ENCODE measurements at regions not wholly inside any gene's neighbourhood (a gene's known extent, or its start where the extent isn't known, plus 50 kb on each side); places are given as distances from the start of the nearest gene placed in this dataset.

DNA sequence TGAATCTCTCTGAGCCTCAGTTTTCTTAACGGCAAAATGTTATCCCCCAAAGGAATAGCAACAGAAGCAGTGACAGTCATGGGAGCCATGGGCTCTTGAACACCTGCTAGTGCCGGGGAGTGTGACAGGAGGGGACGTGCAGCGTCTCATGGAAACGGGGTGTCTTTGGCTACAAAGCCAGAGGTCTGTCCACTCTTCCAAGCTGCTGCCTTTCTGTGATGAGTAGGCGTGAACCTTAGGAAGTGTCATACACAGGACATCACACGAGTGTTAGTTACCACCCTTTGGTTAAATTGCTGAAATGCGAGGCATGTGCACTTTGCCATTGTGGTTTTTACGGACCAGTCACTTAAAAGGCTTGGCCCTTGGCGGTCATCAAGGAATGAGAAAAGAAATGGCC is 93.4 kb downstream of the IRF8 start:
- FAIRE-seq, result no peak
- Histone ChIP-seq H3K4me2 (ENCODE audit: insufficient read depth, low read length) (no peak overlapping the region), H3K79me2 (ENCODE audit: control insufficient read depth, insufficient read depth, low read length) (no peaks in the 10 kb centered on the region), H4K20me1 (replicated peaks; ENCODE audit: control insufficient read depth, extremely low read depth, insufficient read depth, low read length) (no peaks in the 10 kb centered on the region), H2AFZ (ENCODE audit: low read depth, low read length) (no peak overlapping the region), H3K9ac (replicated peaks; ENCODE audit: extremely low read depth, insufficient read depth, low read length) (no peak overlapping the region), H3K9me3 (replicated peaks; ENCODE audit: control insufficient read depth, insufficient read depth, low read length) (no peaks in the 10 kb centered on the region), H3K36me3 (ENCODE audit: control insufficient read depth in 2 of 2, extremely low read depth in 1 of 2, insufficient read depth in 2 of 2, low read length in 2 of 2) (no peaks in the 10 kb centered on the region), H3K4me3 (replicated peaks in 1 of 3; ENCODE audit: insufficient read depth in 1 of 3, low read depth in 1 of 3, low read length in 3 of 3) (no peak overlapping the region), H3K9me1 (replicated peaks; ENCODE audit: control insufficient read depth, extremely low read depth, insufficient read depth, low read length) (no peaks in the 10 kb centered on the region), H3K27me3 (ENCODE audit: control insufficient read depth in 2 of 2, insufficient read depth in 2 of 2, low read length in 2 of 2) (peaks cover 0 to 2% of the 10 kb centered on the region in 2 experiments), H3K27ac (ENCODE audit: insufficient read depth, low read depth, low read length) (no peak overlapping the region), H3K4me1 (ENCODE audit: control insufficient read depth, extremely low read depth, insufficient read depth, low read length) (no peaks in the 10 kb centered on the region)
- no peak for DNase-seq (ENCODE audit: low read depth, low spot score)
- ChIA-PET CTCF (interaction anchor here (0.6 to 14.3 kb wide), 3 partner anchors 11 to 171 kb away, joined by 3 to 564 read pairs (median 16); no protein-coding TSS in a partner anchor), POLR2A (no interaction called here)
- no TSS peak for BruUV-seq (replicated peaks)
- intact Hi-C loops (cut with micrococcal nuclease) (no loop called here), dilution Hi-C loops (cut with MboI; ENCODE audit: extremely low pct_ligation_motif_present, low sequenced_read_pairs) (no loop called here)
- TF ChIP-seq EZH2 (IDR thresholded peaks at IDR 0.05; ENCODE audit: borderline replicate concordance, low read depth, low read length, severe bottlenecking) (no peak), GATA2 (IDR thresholded peaks at IDR 0.05; ENCODE audit: insufficient read depth, insufficient read length, low read depth, low read length) (no peak), FOS (IDR thresholded peaks at IDR 0.05; ENCODE audit: borderline replicate concordance, insufficient read depth, low read length) (no peak), JUN (IDR thresholded peaks at IDR 0.05; ENCODE audit: borderline replicate concordance, insufficient read depth, insufficient read length, low read depth) (no peak)
- TF ChIP-seq, protein P1, sequence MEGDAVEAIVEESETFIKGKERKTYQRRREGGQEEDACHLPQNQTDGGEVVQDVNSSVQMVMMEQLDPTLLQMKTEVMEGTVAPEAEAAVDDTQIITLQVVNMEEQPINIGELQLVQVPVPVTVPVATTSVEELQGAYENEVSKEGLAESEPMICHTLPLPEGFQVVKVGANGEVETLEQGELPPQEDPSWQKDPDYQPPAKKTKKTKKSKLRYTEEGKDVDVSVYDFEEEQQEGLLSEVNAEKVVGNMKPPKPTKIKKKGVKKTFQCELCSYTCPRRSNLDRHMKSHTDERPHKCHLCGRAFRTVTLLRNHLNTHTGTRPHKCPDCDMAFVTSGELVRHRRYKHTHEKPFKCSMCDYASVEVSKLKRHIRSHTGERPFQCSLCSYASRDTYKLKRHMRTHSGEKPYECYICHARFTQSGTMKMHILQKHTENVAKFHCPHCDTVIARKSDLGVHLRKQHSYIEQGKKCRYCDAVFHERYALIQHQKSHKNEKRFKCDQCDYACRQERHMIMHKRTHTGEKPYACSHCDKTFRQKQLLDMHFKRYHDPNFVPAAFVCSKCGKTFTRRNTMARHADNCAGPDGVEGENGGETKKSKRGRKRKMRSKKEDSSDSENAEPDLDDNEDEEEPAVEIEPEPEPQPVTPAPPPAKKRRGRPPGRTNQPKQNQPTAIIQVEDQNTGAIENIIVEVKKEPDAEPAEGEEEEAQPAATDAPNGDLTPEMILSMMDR (IDR thresholded peaks at IDR 0.05; ENCODE audit: extremely low read depth in 1 of 2, insufficient read depth in 1 of 2, low read depth in 1 of 2, low read length in 2 of 2), result no peak
- TF ChIP-seq, protein P2, sequence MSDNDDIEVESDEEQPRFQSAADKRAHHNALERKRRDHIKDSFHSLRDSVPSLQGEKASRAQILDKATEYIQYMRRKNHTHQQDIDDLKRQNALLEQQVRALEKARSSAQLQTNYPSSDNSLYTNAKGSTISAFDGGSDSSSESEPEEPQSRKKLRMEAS (IDR thresholded peaks at IDR 0.05; ENCODE audit: insufficient read depth, insufficient read length), result no peak

All from endothelial cell of umbilical vein (primary cell).